IMR-90 (cell line): ENCODE measurements at regions not wholly inside any gene's neighbourhood (a gene's known extent, or its start where the extent isn't known, plus 50 kb on each side); places are given as distances from the start of the nearest gene placed in this dataset.

Source experiments
- ATAC-seq: fragments of 200-7000 bp; cut with Tn5 transposase; 2 replicates; pipeline ENCODE4 v1.9.1; 2020; ENCODE audit warnings: low read depth, mild to moderate bottlenecking, moderate library complexity
- BruUV-seq: library from RNA; stranded (reverse); fragments of 400-500 nt; replicated peaks from 2 replicates; lab custom pipeline; 2021; lab: Mats Ljungman, UMichigan
- CTCF ChIA-PET: fragments of 300-600 bp; formaldehyde crosslinking; extraction: SDS; loops from one replicate; lab custom pipeline; 2021; ENCODE audit warnings: antibody characterized with exemption; lab: Yijun Ruan, JAX
- POLR2A ChIA-PET: fragments of 300-600 bp; sonication (Branson Sonifier 250); formaldehyde crosslinking; loops from one replicate; lab custom pipeline; 2022; ENCODE audit warnings: antibody characterized with exemption; ENCODE audit not compliant: unreplicated experiment; lab: Charles Lee
- DNase-seq: peaks from one replicate; pipeline ENCODE4 v3.0.0; 2013
- H2AFZ ChIP-seq: replicated peaks from 2 replicates; pipeline ENCODE3; 2013; ENCODE audit warnings: low read length, mild to moderate bottlenecking; ENCODE audit not compliant: poor library complexity
- H2AK5ac ChIP-seq: 2 replicates; pipeline ENCODE4 v1.6.1; 2013; ENCODE audit warnings: low read depth, low read length, inconsistent platforms
- H2AK9ac ChIP-seq: replicated peaks from 2 replicates; pipeline ENCODE3; 2013; ENCODE audit warnings: mild to moderate bottlenecking, low read depth, low read length, moderate library complexity; ENCODE audit not compliant: poor library complexity
- H2BK120ac ChIP-seq: 2 replicates; pipeline ENCODE4 v1.6.1; 2013; ENCODE audit warnings: low read depth, low read length, inconsistent platforms
- H2BK15ac ChIP-seq: 3 replicates; pipeline ENCODE4 v1.6.1; 2013; ENCODE audit warnings: low read depth, low read length, inconsistent platforms
- H2BK20ac ChIP-seq: 2 replicates; pipeline ENCODE4 v1.6.1; 2013; ENCODE audit warnings: low read depth, mild to moderate bottlenecking, inconsistent platforms, low read length, moderate library complexity
- H2BK5ac ChIP-seq: 2 replicates; pipeline ENCODE4 v1.6.1; 2013; ENCODE audit warnings: mild to moderate bottlenecking, low read depth, low read length, inconsistent platforms; ENCODE audit not compliant: poor library complexity, severe bottlenecking
- H3K14ac ChIP-seq: replicated peaks from 2 replicates; pipeline ENCODE4 v1.6.1; 2013; ENCODE audit warnings: low read depth, low read length, inconsistent platforms
- H3K18ac ChIP-seq: 2 replicates; pipeline ENCODE4 v1.6.1; 2013; ENCODE audit warnings: low read depth, low read length, control low read depth
- H3K23ac ChIP-seq: 2 replicates; pipeline ENCODE4 v1.6.1; 2013; ENCODE audit warnings: low read depth, low read length, inconsistent platforms
- H3K27ac ChIP-seq: 2 replicates; pipeline ENCODE4 v1.5.1; 2013; ENCODE audit warnings: mild to moderate bottlenecking, control low read depth, low read length; ENCODE audit not compliant: insufficient read depth
- H3K27me3 ChIP-seq: 2 replicates; pipeline ENCODE4 v1.6.1; 2013; ENCODE audit warnings: low read length; ENCODE audit not compliant: control insufficient read depth, insufficient read depth
- H3K36me3 ChIP-seq: 2 replicates; pipeline ENCODE4 v1.6.1; 2013; ENCODE audit warnings: low read length, mixed read lengths; ENCODE audit not compliant: control insufficient read depth, insufficient read depth
- H3K4ac ChIP-seq: 2 replicates; pipeline ENCODE4 v1.6.1; 2013; ENCODE audit warnings: low read depth, low read length, inconsistent platforms
- H3K4me1 ChIP-seq: 2 replicates; pipeline ENCODE4 v1.6.1; 2013; ENCODE audit warnings: low read length, mixed read lengths; ENCODE audit not compliant: control insufficient read depth, insufficient read depth
- H3K4me2 ChIP-seq: 2 replicates; pipeline ENCODE4 v1.6.1; 2013; ENCODE audit warnings: low read depth, mild to moderate bottlenecking, control low read depth, low read length, moderate library complexity
- H3K4me3 ChIP-seq: 2 replicates; pipeline ENCODE4 v1.5.1; 2013; ENCODE audit warnings: low read depth, mild to moderate bottlenecking, control low read depth, low read length, moderate library complexity; ENCODE audit not compliant: insufficient read depth
- H3K56ac ChIP-seq: 2 replicates; pipeline ENCODE4 v1.6.1; 2013; ENCODE audit warnings: low read length, inconsistent platforms; ENCODE audit not compliant: insufficient read depth; ENCODE audit errors: extremely low read depth
- H3K79me1 ChIP-seq, 2 experiments: 2 replicates each; pipeline ENCODE4 v1.6.1; 2013; ENCODE audit warnings: low read length in 2 of 2, inconsistent platforms in 1 of 2, low read depth in 1 of 2
- H3K9ac ChIP-seq: 2 replicates; pipeline ENCODE4 v1.6.1; 2013; ENCODE audit warnings: low read depth, low read length, control low read depth
- H3K9me1 ChIP-seq: 2 replicates; pipeline ENCODE4 v1.6.1; 2013; ENCODE audit warnings: low read length, inconsistent platforms; ENCODE audit not compliant: insufficient read depth
- H3K9me3 ChIP-seq: 2 replicates; pipeline ENCODE4 v1.6.1; 2013; ENCODE audit warnings: low read length; ENCODE audit not compliant: control insufficient read depth, insufficient read depth
- H4K20me1 ChIP-seq: 2 replicates; pipeline ENCODE4 v1.6.1; 2013; ENCODE audit warnings: low read length, inconsistent platforms; ENCODE audit not compliant: insufficient read depth
- H4K5ac ChIP-seq: 2 replicates; pipeline ENCODE4 v1.6.1; 2013; ENCODE audit warnings: mild to moderate bottlenecking, low read depth, low read length, control low read depth
- H4K8ac ChIP-seq, 2 experiments: 2 replicates each; pipeline ENCODE4 v1.6.1; 2013; ENCODE audit warnings: low read depth in 2 of 2, low read length in 2 of 2, control low read depth in 1 of 2, inconsistent platforms in 1 of 2
- H4K91ac ChIP-seq: 2 replicates; pipeline ENCODE4 v1.6.1; 2013; ENCODE audit warnings: low read depth, low read length, inconsistent platforms; ENCODE audit not compliant: insufficient read depth
- CEBPB ChIP-seq: IDR thresholded peaks from 2 replicates; pipeline ENCODE4 v1.6.1; 2012; ENCODE audit warnings: low read depth, low read length, improper control_type of control experiment
- CHD1 ChIP-seq: IDR thresholded peaks from 2 replicates; pipeline ENCODE4 v1.6.1; 2012; ENCODE audit warnings: low read depth, low read length, improper control_type of control experiment
- CTCF ChIP-seq: conservative IDR thresholded peaks from 2 replicates; pipeline ENCODE4 v1.5.1; 2012; ENCODE audit warnings: mild to moderate bottlenecking, low read depth, low read length, improper control_type of control experiment
- ELK1 ChIP-seq: fragments of 150-350 bp; IDR thresholded peaks from 2 replicates; pipeline ENCODE4 v1.6.1; 2016; ENCODE audit warnings: low read depth, mild to moderate bottlenecking, low read length, moderate library complexity, borderline replicate concordance
- FOS ChIP-seq: fragments of 150-350 bp; IDR thresholded peaks from 2 replicates; pipeline ENCODE4 v1.6.1; 2016; ENCODE audit warnings: low read depth, low read length
- MAFK ChIP-seq: IDR thresholded peaks from 2 replicates; pipeline ENCODE4 v1.6.1; 2012; ENCODE audit warnings: low read depth, low read length, improper control_type of control experiment
- MAZ ChIP-seq: IDR thresholded peaks from 2 replicates; pipeline ENCODE4 v1.6.1; 2012; ENCODE audit warnings: low read depth, mild to moderate bottlenecking, low read length, improper control_type of control experiment, moderate library complexity, borderline replicate concordance
- MXI1 ChIP-seq: IDR thresholded peaks from 2 replicates; pipeline ENCODE4 v1.6.1; 2012; ENCODE audit warnings: low read depth, mild to moderate bottlenecking, low read length, moderate library complexity, borderline replicate concordance
- POLR2A ChIP-seq: IDR thresholded peaks from 2 replicates; pipeline ENCODE4 v1.6.1; 2012; ENCODE audit warnings: mild to moderate bottlenecking, low read depth, low read length
- RAD21 ChIP-seq: IDR thresholded peaks from 2 replicates; pipeline ENCODE4 v1.6.1; 2012; ENCODE audit warnings: low read length, improper control_type of control experiment
- RCOR1 ChIP-seq: IDR thresholded peaks from 2 replicates; pipeline ENCODE4 v1.6.1; 2012; ENCODE audit warnings: mild to moderate bottlenecking, low read length, improper control_type of control experiment; ENCODE audit not compliant: insufficient replicate concordance
- RFX5 ChIP-seq: IDR thresholded peaks from 2 replicates; pipeline ENCODE4 v1.8.0; 2012; ENCODE audit warnings: low read depth, mild to moderate bottlenecking, low read length, moderate library complexity
- USF2 ChIP-seq: fragments of 150-350 bp; IDR thresholded peaks from 2 replicates; pipeline ENCODE4 v1.6.1; 2017; ENCODE audit warnings: mild to moderate bottlenecking, antibody characterized with exemption, low read length, low read depth
- WGBS, 2 experiments: methylation state at CpG; one replicate each; pipeline versions ENCODE4 v1.1.5 to v1.1.7; 2013; ENCODE audit warnings: missing lambda C conversion rate in 2 of 2; ENCODE audit not compliant: insufficient read length in 1 of 2; ENCODE audit errors: extremely low coverage in 2 of 2; 5-methylcytosine and 5-hydroxymethylcytosine counted together
- dilution Hi-C: fragments of 300-500 bp; cut with HindIII; formaldehyde crosslinking; loops from one replicate; pipeline ENCODE4 v1.14.3; 2018; ENCODE audit warnings: low sequenced_read_pairs; ENCODE audit not compliant: unreplicated experiment
- in situ Hi-C: fragments of 300-500 bp; cut with MboI; formaldehyde crosslinking; loops from 3 replicates; pipeline ENCODE4 v1.14.3; 2019; ENCODE audit warnings: low sequenced_read_pairs, inconsistent platforms, mixed read lengths
- intact Hi-C: fragments of 100-400 bp; cut with micrococcal nuclease; formaldehyde crosslinking; loops from 2 replicates; pipeline ENCODE4 v1.10.0; 2022

- no peaks in the 10 kb centered on the region for H3K79me1 ChIP-seq
- no peaks in the 10 kb centered on the region for H3K36me3 ChIP-seq
- H3K9ac ChIP-seq: no peak overlapping the region
- no peaks in the 10 kb centered on the region for H3K9me3 ChIP-seq
- H4K20me1 ChIP-seq: no peaks in the 10 kb centered on the region
- H3K4ac ChIP-seq: no peak overlapping the region
- no peak overlapping the region for H3K4me2 ChIP-seq
- no peak overlapping the region for H2BK15ac ChIP-seq
- H3K4me1 ChIP-seq: no peaks in the 10 kb centered on the region
- no peak overlapping the region for H4K8ac ChIP-seq
- DNase-seq (no peak), ATAC-seq (no peak)
- no peak overlapping the region for H2AFZ ChIP-seq
- no peak overlapping the region for H3K14ac ChIP-seq
- in situ Hi-C loops (no loop called here), intact Hi-C loops (no loop called here), dilution Hi-C loops (no loop called here)
- H3K18ac ChIP-seq: no peak overlapping the region
- H3K27ac ChIP-seq: no peak overlapping the region
- H2BK120ac ChIP-seq: no peak overlapping the region
- H4K91ac ChIP-seq: no peak overlapping the region
- BruUV-seq: no TSS peak
- H3K23ac ChIP-seq: no peak overlapping the region
- no peak overlapping the region for H2AK9ac ChIP-seq
- no peak overlapping the region for H2BK5ac ChIP-seq
- peaks cover 32% of the 10 kb centered on the region for H3K27me3 ChIP-seq
- H3K9me1 ChIP-seq: no peaks in the 10 kb centered on the region
- WGBS, 2 experiments: 3% methylated on average over 5 of the region's 30 CpGs; no CpG with 5 or more reads in 1 of the 2 experiments
- no peak overlapping the region for H4K5ac ChIP-seq
- H2BK20ac ChIP-seq: no peak overlapping the region
- no peak overlapping the region for H3K4me3 ChIP-seq
- TF ChIP-seq ELK1: no peak
- no peak for TF ChIP-seq MAZ
- TF ChIP-seq USF2: no peak
- TF ChIP-seq RFX5: no peak
- no peak for TF ChIP-seq POLR2A
- TF ChIP-seq CTCF: no peak
- TF ChIP-seq RAD21: no peak
- TF ChIP-seq FOS: no peak
- no peak for TF ChIP-seq CHD1
- no peak for TF ChIP-seq RCOR1
- TF ChIP-seq MXI1: no peak
- TF ChIP-seq CEBPB: no peak
- TF ChIP-seq MAFK: no peak
- ChIA-PET POLR2A (no interaction called here), CTCF (no interaction called here)
- H3K56ac ChIP-seq: no peak overlapping the region
- no peak overlapping the region for H2AK5ac ChIP-seq
Observed at GRCh38 chr6:28785962-28786679, 137.7 kb downstream of the TRIM27 start.
